ENCODE measurements at regions not wholly inside any gene's neighbourhood (a gene's known extent, or its start where the extent isn't known, plus 50 kb on each side); places are given as distances from the start of the nearest gene placed in this dataset.

DNA sequence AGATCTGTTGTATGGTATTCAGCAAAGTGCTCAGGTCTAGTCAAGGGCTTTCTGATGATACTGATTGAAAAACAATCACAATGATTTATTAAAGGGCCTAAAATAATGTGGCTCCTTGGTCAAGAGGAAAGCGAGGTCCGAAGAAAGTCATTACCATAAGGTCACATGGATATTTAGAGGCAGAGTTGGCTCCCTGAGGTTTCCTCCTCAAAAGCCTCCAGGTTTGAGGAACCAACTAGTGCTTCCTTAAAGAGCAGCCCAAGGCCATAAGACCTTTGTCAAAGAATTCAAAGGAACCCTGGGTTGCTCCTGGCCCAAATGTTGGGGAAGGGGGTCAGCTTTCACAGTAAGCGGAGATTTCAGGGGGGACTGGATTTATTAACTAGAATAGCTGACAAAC lies 280.7 kb upstream of the ATP5MC3 start:
- no peak for ATAC-seq (ENCODE audit: low read depth)
- H3K36me3 Mint-ChIP-seq (ENCODE audit: low read depth): no peaks in the 10 kb centered on the region
- H3K27me3 Mint-ChIP-seq: no peaks in the 10 kb centered on the region

GRCh38 chr2:175461839-175462238 lies 280.3 kb upstream of the ATP5MC3 start:
- H3K4me1 Mint-ChIP-seq: no peaks in the 10 kb centered on the region
- intact Hi-C loops (cut with micrococcal nuclease): no loop called here
- H3K9me3 Mint-ChIP-seq: peaks cover 7% of the 10 kb centered on the region
- no peaks in the 10 kb centered on the region for H3K27me3 Mint-ChIP-seq
- no peak overlapping the region for H3K4me3 Mint-ChIP-seq
- no peaks in the 10 kb centered on the region for H3K36me3 Mint-ChIP-seq (ENCODE audit: low read depth)
- no peak for ATAC-seq (ENCODE audit: low read depth)
- TF ChIP-seq, protein P1, sequence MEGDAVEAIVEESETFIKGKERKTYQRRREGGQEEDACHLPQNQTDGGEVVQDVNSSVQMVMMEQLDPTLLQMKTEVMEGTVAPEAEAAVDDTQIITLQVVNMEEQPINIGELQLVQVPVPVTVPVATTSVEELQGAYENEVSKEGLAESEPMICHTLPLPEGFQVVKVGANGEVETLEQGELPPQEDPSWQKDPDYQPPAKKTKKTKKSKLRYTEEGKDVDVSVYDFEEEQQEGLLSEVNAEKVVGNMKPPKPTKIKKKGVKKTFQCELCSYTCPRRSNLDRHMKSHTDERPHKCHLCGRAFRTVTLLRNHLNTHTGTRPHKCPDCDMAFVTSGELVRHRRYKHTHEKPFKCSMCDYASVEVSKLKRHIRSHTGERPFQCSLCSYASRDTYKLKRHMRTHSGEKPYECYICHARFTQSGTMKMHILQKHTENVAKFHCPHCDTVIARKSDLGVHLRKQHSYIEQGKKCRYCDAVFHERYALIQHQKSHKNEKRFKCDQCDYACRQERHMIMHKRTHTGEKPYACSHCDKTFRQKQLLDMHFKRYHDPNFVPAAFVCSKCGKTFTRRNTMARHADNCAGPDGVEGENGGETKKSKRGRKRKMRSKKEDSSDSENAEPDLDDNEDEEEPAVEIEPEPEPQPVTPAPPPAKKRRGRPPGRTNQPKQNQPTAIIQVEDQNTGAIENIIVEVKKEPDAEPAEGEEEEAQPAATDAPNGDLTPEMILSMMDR (IDR thresholded peaks at IDR 0.05): no peak
- ChIA-PET CTCF (no interaction called here), POLR2A (no interaction called here)
- DNase-seq: no peak
- no peak overlapping the region for H3K27ac Mint-ChIP-seq

More for the DNA sequence above, 280.7 kb upstream of the ATP5MC3 start:
- Mint-ChIP-seq H3K4me1 (no peaks in the 10 kb centered on the region), H3K9me3 (peaks cover 7% of the 10 kb centered on the region), H3K27ac (no peak overlapping the region), H3K4me3 (no peak overlapping the region)
- TF ChIP-seq, protein P1 (IDR thresholded peaks at IDR 0.05): no peak
- ChIA-PET CTCF (no interaction called here), POLR2A (no interaction called here)
- intact Hi-C loops (cut with micrococcal nuclease): no loop called here
- no peak for DNase-seq

- Mint-ChIP-seq H3K4me3 (no peak overlapping the region), H3K27me3 (no peaks in the 10 kb centered on the region), H3K4me1 (no peaks in the 10 kb centered on the region), H3K27ac (no peak overlapping the region), H3K9me3 (peaks cover 10% of the 10 kb centered on the region), H3K36me3 (ENCODE audit: low read depth) (no peaks in the 10 kb centered on the region)
- DNase-seq: no peak
- ATAC-seq (ENCODE audit: low read depth): no peak
- intact Hi-C loops (cut with micrococcal nuclease): no loop called here
- ChIA-PET CTCF (no interaction called here), POLR2A (no interaction called here)
- TF ChIP-seq, protein P1 (IDR thresholded peaks at IDR 0.05): no peak
Measured at GRCh38 chr2:175457895-175458448, 276.5 kb upstream of the ATP5MC3 start.

DNA sequence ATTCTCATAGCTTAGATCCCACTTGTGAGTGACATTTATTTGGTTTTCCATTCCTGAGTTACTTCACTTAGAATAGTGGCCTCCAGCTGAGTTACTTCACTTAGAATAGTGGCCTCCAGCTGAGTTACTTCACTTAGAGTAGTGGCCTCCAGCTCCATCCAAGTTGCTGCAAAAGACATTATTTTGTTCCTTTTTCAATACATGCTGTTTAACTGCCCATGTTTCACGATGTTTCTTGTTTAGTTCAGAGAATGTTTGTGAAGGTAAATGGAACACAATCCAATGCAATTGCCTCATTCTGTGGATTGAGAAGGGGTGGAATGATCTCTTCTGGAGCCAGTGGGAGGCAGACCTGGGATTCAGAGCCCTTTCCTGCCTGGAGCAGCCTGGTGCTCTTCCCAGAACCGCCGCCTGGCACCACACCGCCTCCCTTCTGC lies 273.5 kb upstream of the ATP5MC3 start:
- TF ChIP-seq, protein P1 (IDR thresholded peaks at IDR 0.05): no peak
- DNase-seq: no peak
- CTCF ChIA-PET: no interaction called here
- intact Hi-C loops (cut with micrococcal nuclease): no loop called here
- Mint-ChIP-seq H3K27me3 (no peaks in the 10 kb centered on the region), H3K4me3 (no peak overlapping the region), H3K36me3 (ENCODE audit: low read depth) (no peaks in the 10 kb centered on the region), H3K4me1 (no peaks in the 10 kb centered on the region), H3K27ac (no peak overlapping the region), H3K9me3 (peaks cover 8% of the 10 kb centered on the region)
- ATAC-seq (ENCODE audit: low read depth): no peak
- POLR2A ChIA-PET: no interaction called here

DNA sequence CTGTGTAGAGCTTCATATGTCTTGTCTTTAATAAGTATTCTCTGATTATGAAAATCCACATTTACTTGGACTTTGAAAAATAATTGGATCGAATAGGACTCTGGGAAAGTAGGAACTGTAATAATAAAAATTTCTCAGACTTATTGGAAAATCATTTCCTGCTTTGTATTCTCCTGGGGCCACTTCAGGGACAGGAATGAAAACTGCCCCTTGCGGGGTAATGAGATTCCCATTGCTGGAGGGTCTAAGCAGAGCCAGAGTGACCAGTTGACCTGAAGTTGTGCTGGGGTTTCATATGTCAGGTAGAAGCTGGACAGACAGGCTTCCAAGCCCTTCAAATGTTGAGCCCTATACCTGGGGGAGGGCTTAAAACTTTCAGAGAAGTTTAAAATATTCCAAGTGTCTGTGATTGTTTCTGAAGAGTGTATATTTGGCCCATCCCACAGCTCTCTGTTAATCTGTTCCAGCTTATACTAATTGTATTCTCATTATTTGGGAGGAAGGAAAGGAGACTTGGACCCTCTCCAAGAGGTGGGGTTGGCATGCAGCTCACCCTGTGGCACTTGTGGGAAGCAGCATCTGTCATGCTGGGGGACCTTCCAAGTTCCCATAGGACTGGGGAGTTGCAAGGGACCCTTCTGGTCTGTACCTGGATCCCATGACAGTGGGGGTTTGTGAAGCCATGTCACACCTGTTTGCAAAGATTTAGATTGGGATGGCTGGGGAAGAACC lies 268.7 kb upstream of the ATP5MC3 start:
- Mint-ChIP-seq H3K4me3 (no peak overlapping the region), H3K27me3 (no peaks in the 10 kb centered on the region), H3K36me3 (ENCODE audit: low read depth) (no peaks in the 10 kb centered on the region), H3K4me1 (no peaks in the 10 kb centered on the region), H3K27ac (no peak overlapping the region), H3K9me3 (no peaks in the 10 kb centered on the region)
- ChIA-PET CTCF (no interaction called here), POLR2A (no interaction called here)
- DNase-seq: no peak
- TF ChIP-seq, protein P1 (IDR thresholded peaks at IDR 0.05): no peak
- no peak for ATAC-seq (ENCODE audit: low read depth)
- intact Hi-C loops (cut with micrococcal nuclease): no loop called here

All from activated B cell treated with CpG ODN at 0.5 μM for 24 hours (primary cell).